Activated T-cell treated with anti-CD3 and anti-CD28 coated beads, Interleukin-2, amount 50 U/mL, for 48 hours (primary cell): ENCODE measurements at regions not wholly inside any gene's neighbourhood (a gene's known extent, or its start where the extent isn't known, plus 50 kb on each side); places are given as distances from the start of the nearest gene placed in this dataset.

Experiments
- DNase-seq, 2 experiments: peaks; one replicate each; pipeline ENCODE4 v3.0.0-alpha.2; 2020

GRCh38 chr17:54841656-54842055 lies 59.0 kb upstream of the TOM1L1 start:
- DNase-seq, result no peak

- DNase-seq, result no peak
Observed at GRCh38 chr17:54844233-54844632, 56.4 kb upstream of the TOM1L1 start.

GRCh38 chr17:54848368-54848987 lies 52.2 kb upstream of the TOM1L1 start:
- DNase-seq, result no peak

DNA sequence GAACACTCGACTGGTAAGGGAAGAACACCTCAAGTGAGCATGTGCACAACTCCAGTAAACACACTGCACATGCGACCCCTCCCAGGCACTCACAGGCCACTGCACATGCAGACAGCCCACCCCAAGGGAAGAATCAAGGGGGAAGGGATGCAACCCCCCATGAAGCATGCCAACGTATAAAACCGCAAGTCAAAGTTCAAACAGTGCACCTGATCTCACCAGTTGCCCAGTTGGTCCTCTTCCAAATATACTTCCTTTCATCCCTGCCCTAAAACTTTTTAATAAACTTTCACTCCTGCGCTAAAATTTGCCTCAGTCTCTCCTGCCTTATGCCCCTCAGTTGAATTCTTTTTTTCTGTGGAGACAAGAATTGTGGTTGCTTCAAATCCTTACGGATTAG lies 51.0 kb upstream of the TOM1L1 start:
- DNase-seq, result no peak
